WTC11 (cell line): ENCODE measurements at regions not wholly inside any gene's neighbourhood (a gene's known extent, or its start where the extent isn't known, plus 50 kb on each side); places are given as distances from the start of the nearest gene placed in this dataset.

Experiments used
- NR2C2 ChIP-seq: sonication (generic); formaldehyde crosslinking; IDR thresholded peaks from 2 replicates; pipeline ENCODE4 v1.8.0; 2022; ENCODE audit warnings: mild to moderate bottlenecking, missing genetic modification reagents
- TCF7 ChIP-seq: sonication (generic); formaldehyde crosslinking; IDR thresholded peaks from 2 replicates; pipeline ENCODE4 v1.8.0; 2022; ENCODE audit warnings: mild to moderate bottlenecking, low read depth, missing genetic modification reagents, moderate library complexity
- TF ChIP-seq, protein P1 (sequence below): fragments of 200-600 bp; IDR thresholded peaks from 2 replicates; pipeline ENCODE4 v1.8.0; 2022; ENCODE audit warnings: antibody characterized with exemption

DNA sequence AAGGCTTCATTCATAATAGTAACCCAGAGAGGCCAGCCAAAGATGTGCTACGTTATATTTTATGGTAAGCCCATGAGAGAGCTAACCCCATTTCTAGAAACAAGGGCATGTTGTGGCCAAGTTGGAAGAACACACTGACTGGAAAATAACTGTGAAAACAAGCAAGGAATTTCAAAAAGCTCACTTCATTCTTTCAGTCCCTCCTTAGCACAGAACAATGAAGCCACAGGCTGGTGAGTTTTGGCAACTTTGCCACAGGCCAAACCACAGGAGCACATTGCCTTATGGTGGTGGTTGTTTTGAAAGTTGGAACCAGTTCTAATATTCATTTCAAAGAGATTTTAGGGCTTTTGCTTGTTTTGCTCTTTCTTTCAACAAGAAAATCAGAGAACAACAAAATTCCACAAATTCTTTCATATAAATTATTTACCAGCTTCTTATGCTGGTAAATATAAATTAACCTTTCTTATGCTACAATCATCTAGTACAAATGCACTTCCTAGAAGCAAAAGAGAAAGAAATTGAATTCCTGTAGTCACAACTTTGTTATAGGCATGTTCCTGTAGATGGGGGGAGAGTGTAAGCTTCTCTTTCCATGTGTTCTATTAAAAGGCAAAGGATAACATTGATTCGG, 225.4 kb upstream of the RFX3 start:
- TF ChIP-seq NR2C2 (CRISPR knock-in tag) (no peak), TCF7 (CRISPR knock-in tag) (no peak)
- TF ChIP-seq, protein P1, sequence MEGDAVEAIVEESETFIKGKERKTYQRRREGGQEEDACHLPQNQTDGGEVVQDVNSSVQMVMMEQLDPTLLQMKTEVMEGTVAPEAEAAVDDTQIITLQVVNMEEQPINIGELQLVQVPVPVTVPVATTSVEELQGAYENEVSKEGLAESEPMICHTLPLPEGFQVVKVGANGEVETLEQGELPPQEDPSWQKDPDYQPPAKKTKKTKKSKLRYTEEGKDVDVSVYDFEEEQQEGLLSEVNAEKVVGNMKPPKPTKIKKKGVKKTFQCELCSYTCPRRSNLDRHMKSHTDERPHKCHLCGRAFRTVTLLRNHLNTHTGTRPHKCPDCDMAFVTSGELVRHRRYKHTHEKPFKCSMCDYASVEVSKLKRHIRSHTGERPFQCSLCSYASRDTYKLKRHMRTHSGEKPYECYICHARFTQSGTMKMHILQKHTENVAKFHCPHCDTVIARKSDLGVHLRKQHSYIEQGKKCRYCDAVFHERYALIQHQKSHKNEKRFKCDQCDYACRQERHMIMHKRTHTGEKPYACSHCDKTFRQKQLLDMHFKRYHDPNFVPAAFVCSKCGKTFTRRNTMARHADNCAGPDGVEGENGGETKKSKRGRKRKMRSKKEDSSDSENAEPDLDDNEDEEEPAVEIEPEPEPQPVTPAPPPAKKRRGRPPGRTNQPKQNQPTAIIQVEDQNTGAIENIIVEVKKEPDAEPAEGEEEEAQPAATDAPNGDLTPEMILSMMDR, result no peak
